ENCODE measurements at regions not wholly inside any gene's neighbourhood (a gene's known extent, or its start where the extent isn't known, plus 50 kb on each side); places are given as distances from the start of the nearest gene placed in this dataset.

DNA sequence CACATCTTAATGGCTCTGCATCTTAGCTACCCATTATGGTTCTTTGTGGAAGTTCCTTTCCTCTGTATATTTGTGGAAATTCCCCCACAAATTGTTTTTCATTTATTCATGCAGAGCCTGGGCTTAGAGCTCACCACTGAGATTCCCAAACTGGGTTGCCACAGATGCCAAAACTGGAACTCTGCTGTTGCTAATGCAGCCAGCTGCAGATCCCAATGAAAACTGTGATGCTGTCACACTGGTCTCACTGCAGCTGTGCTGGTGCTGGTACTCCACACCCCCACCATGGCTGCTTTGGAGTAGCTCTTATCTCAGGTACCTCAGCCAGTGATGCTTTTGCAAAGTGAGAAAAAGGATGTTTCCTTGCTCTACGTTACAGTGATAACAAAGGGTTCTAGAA is 87.7 kb downstream of the DCK start (continued):
- TF ChIP-seq POLR2A (IDR thresholded peaks at IDR 0.05; ENCODE audit: control extremely low read depth in 1 of 2, low read depth in 2 of 2, low read length in 2 of 2): no peak

DNA sequence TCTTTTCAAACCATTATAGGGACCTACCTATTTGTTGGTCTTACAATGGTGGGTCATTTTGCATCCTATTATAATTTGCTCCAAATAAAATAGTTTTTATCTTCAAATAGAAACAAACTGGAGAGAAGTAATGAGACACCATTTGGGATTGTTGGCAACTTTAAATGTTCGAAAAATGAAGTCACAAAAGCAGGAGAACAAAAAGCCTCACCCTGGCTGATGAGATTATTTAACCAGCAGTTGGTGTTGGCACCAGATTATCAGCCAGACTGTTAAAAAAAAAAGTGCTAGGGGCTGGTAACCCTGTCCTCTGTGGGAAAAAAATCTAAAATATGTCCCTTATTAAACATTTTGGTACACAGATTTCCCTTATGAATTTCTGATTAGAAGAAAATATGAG is 100.3 kb downstream of the DCK start:
- no peak overlapping the region for H2BK5ac ChIP-seq (ENCODE audit: low read depth, low read length)
- 82% methylated on average over 1 of the region's 1 CpG; no CpG with 5 or more reads in 1 of the 2 experiments for WGBS, 2 experiments (ENCODE audit: extremely low coverage in 1 of 2, insufficient coverage in 1 of 2, insufficient read length in 1 of 2, insufficient replicate concordance in 2 of 2, low coverage in 1 of 2, low lambda C conversion rate in 2 of 2, missing lambda C conversion rate in 1 of 2)

More for the DNA sequence above, 100.3 kb downstream of the DCK start:
- DNase-seq (ENCODE audit: low read depth in 1 of 2, low spot score in 2 of 2): no peak
- Histone ChIP-seq H4K20me1 (replicated peaks in 1 of 2; ENCODE audit: control insufficient read depth in 1 of 2, insufficient read depth in 2 of 2, low read length in 2 of 2) (no peaks in the 10 kb centered on the region), H4K5ac (ENCODE audit: insufficient read length, low read depth, low read length) (no peak overlapping the region), H2BK120ac (replicated peaks; ENCODE audit: low read depth, low read length) (no peak overlapping the region), H3K36me3 (ENCODE audit: control insufficient read depth in 2 of 4, insufficient read depth in 4 of 4, low read length in 3 of 4) (no peaks in the 10 kb centered on the region), H3K4ac (replicated peaks; ENCODE audit: insufficient read length, low read depth, low read length) (no peak overlapping the region), H3K9ac (replicated peaks in 1 of 4; ENCODE audit: extremely low read depth in 1 of 4, low read depth in 3 of 4, low read length in 3 of 4) (no peak overlapping the region), H3K27me3 (replicated peaks in 1 of 4; ENCODE audit: control insufficient read depth in 3 of 4, extremely low read depth in 1 of 4, insufficient read depth in 3 of 4, low read length in 3 of 4) (no peaks in the 10 kb centered on the region), H3K4me3 (ENCODE audit: extremely low read depth in 1 of 4, insufficient read depth in 2 of 4, low read depth in 3 of 4, low read length in 4 of 4) (no peak overlapping the region), H3K27ac (ENCODE audit: low read depth, low read length) (no peak overlapping the region), H2BK15ac (ENCODE audit: low read length) (no peak overlapping the region), H2BK12ac (ENCODE audit: low read depth, low read length) (no peak overlapping the region), H3K18ac (ENCODE audit: extremely low read depth, low read length) (no peak overlapping the region), H2AK5ac (ENCODE audit: low read depth, low read length) (no peak overlapping the region), H2BK20ac (ENCODE audit: low read length) (no peak overlapping the region), H3K79me1 (ENCODE audit: low read depth, low read length) (no peaks in the 10 kb centered on the region), H3K4me1 (replicated peaks in 1 of 4; ENCODE audit: control insufficient read depth in 3 of 4, insufficient read depth in 4 of 4, low read length in 3 of 4) (no peaks in the 10 kb centered on the region), H4K91ac (replicated peaks; ENCODE audit: insufficient read length, low read length) (no peak overlapping the region), H3K23me2 (ENCODE audit: low read depth, low read length) (no peaks in the 10 kb centered on the region), H4K8ac (ENCODE audit: extremely low read depth, insufficient read depth, low read length) (no peak overlapping the region), H3K56ac (replicated peaks; ENCODE audit: insufficient read length, low read depth, low read length) (no peak overlapping the region), H3K14ac (ENCODE audit: insufficient read length) (no peak overlapping the region), H3K23ac (ENCODE audit: insufficient read length) (no peak overlapping the region), H2AFZ (ENCODE audit: low read length) (no peak overlapping the region), H3K9me3 (ENCODE audit: insufficient read depth in 2 of 2, low read depth in 1 of 2, low read length in 1 of 2) (peaks cover 3 to 10% of the 10 kb centered on the region in 2 experiments; a peak in 2 of 4 replicates), H3K4me2 (ENCODE audit: insufficient read depth in 1 of 2, low read depth in 2 of 2, low read length in 2 of 2) (no peak overlapping the region), H3K79me2 (ENCODE audit: control insufficient read depth in 1 of 2, insufficient read depth in 2 of 2, low read length in 2 of 2) (no peaks in the 10 kb centered on the region)
- ChIA-PET POLR2A (ENCODE audit: partially characterized antibody) (no interaction called here), CTCF (ENCODE audit: partially characterized antibody) (no interaction called here)
- FAIRE-seq: no peak
- TF ChIP-seq PHF8 (conservative IDR thresholded peaks at IDR 0.05; ENCODE audit: low read depth, low read length) (no peak), JUND (IDR thresholded peaks at IDR 0.05; ENCODE audit: low read length) (no peak)
